SH-SY5Y (cell line): ENCODE measurements at regions not wholly inside any gene's neighbourhood (a gene's known extent, or its start where the extent isn't known, plus 50 kb on each side); places are given as distances from the start of the nearest gene placed in this dataset.

Experiments used
- GATA2 ChIP-seq: IDR thresholded peaks from 2 replicates; pipeline ENCODE4 v1.6.1; 2011; ENCODE audit warnings: mild to moderate bottlenecking, low read depth, low read length
- GATA3 ChIP-seq: IDR thresholded peaks from 2 replicates; pipeline ENCODE4 v1.6.1; 2011; ENCODE audit warnings: low read depth, mild to moderate bottlenecking, low read length, moderate library complexity

GRCh38 chr17:70929226-70929625 lies 759.9 kb downstream of the KCNJ2 start:
- no peak for TF ChIP-seq GATA2
- TF ChIP-seq GATA3 = no peak
